HL-60 (cell line): ENCODE measurements at regions not wholly inside any gene's neighbourhood (a gene's known extent, or its start where the extent isn't known, plus 50 kb on each side); places are given as distances from the start of the nearest gene placed in this dataset.

ENCODE experiments used
- DNase-seq, 2 experiments: peaks; one replicate each; pipeline ENCODE4 v3.0.0-alpha.2; 2010 to 2020; ENCODE audit warnings: low read depth in 1 of 2, low spot score in 1 of 2
- H3K27ac ChIP-seq: fragments of 250-450 bp; sonication (Bioruptor Pico); replicated peaks from 2 replicates; pipeline ENCODE4 v1.5.1; 2020; ENCODE audit warnings: mild to moderate bottlenecking, moderate library complexity
- H3K27me3 ChIP-seq: fragments of 250-450 bp; sonication (Bioruptor Pico); 2 replicates; pipeline ENCODE4 v1.5.1; 2021; ENCODE audit warnings: mild to moderate bottlenecking, moderate library complexity; ENCODE audit not compliant: insufficient read depth, poor library complexity, severe bottlenecking
- H3K4me3 ChIP-seq: replicated peaks from 2 replicates; pipeline ENCODE4 v1.5.1; 2011; ENCODE audit warnings: mild to moderate bottlenecking, control low read depth, low read length; ENCODE audit not compliant: insufficient read depth
- CTCF ChIP-seq: IDR thresholded peaks from one replicate; pipeline ENCODE4 v1.5.1; 2011; ENCODE audit warnings: low read length, control low read depth, inconsistent platforms; ENCODE audit not compliant: insufficient read depth
- GABPA ChIP-seq: IDR thresholded peaks from 2 replicates; pipeline ENCODE4 v1.6.1; 2012; ENCODE audit warnings: low read depth
- POLR2AphosphoS5 ChIP-seq: IDR thresholded peaks from 2 replicates; pipeline ENCODE4 v1.6.1; 2012; ENCODE audit warnings: low read depth
- REST ChIP-seq: IDR thresholded peaks from 2 replicates; pipeline ENCODE4 v1.6.1; 2012; ENCODE audit warnings: low read depth; ENCODE audit not compliant: insufficient replicate concordance
- SPI1 ChIP-seq: IDR thresholded peaks from 2 replicates; pipeline ENCODE4 v1.6.1; 2012; ENCODE audit warnings: low read depth, mild to moderate bottlenecking, borderline replicate concordance

DNA sequence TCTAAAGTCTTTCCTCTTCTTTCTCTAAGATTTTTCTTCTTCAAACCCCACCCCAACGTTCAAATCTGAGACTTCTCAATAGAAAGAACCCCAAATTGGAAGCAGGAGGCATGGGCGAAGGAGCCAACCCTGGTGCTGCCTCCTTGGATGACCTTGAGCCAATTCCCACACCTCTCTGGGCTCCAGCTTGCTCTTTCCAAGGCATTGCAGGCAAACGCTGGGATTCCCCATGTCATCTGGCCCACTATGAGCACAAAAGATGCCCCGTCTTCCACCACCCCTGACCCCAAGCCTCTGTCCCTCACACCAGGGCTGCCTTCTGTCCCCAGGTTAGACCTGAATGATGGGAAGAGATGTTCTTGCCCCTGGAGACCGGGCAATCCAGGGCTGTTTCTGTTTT, 57.0 kb downstream of the TTC32 start:
- Histone ChIP-seq H3K4me3 (no peak overlapping the region), H3K27ac (no peak overlapping the region), H3K27me3 (no peaks in the 10 kb centered on the region)
- TF ChIP-seq CTCF, result no peak
- TF ChIP-seq SPI1, result no peak
- TF ChIP-seq POLR2AphosphoS5, result no peak
- TF ChIP-seq REST, result no peak
- TF ChIP-seq GABPA, result no peak
- DNase-seq, result no peak

- no peak for DNase-seq
- no peak overlapping the region for H3K27ac ChIP-seq
- TF ChIP-seq GABPA (no peak), REST (no peak), SPI1 (no peak), POLR2AphosphoS5 (no peak), CTCF (no peak)
- no peak overlapping the region for H3K4me3 ChIP-seq
- H3K27me3 ChIP-seq, result no peaks in the 10 kb centered on the region
Observed at GRCh38 chr2:19843992-19844515, 57.7 kb downstream of the TTC32 start.

- no peak for DNase-seq
Observed at GRCh38 chr2:19841918-19842693, 59.7 kb downstream of the TTC32 start.

More at GRCh38 chr2:19841918-19842693, 59.7 kb downstream of the TTC32 start:
- H3K4me3 ChIP-seq, result no peak overlapping the region
- H3K27ac ChIP-seq, result no peak overlapping the region
- no peaks in the 10 kb centered on the region for H3K27me3 ChIP-seq
- TF ChIP-seq POLR2AphosphoS5 (no peak), CTCF (no peak), REST (no peak), SPI1 (no peak), GABPA (no peak)
